Thoracic aorta (tissue), 2 donors: ENCODE measurements at regions not wholly inside any gene's neighbourhood (a gene's known extent, or its start where the extent isn't known, plus 50 kb on each side); places are given as distances from the start of the nearest gene placed in this dataset.
A peak's percentile ranks its signal among the peaks of the same experiment; 100 is the strongest.

ENCODE experiments used
- ATAC-seq: fragments of 150-250 bp; one replicate; pipeline ENCODE4 v1.8.0; 2017; ENCODE audit warnings: low read depth; ENCODE audit not compliant: insufficient number of reproducible peaks, low FRiP score
- DNase-seq: peaks from one replicate; pipeline ENCODE4 v3.0.0-alpha.2; 2020; ENCODE audit warnings: low spot score
- H3K27ac ChIP-seq, 2 donors: fragments of 200-600 bp; sonication (generic); 1 replicate in 1 of 2; 2 replicates in 1 of 2; pipeline ENCODE4 v1.5.1; 2016; ENCODE audit warnings: mild to moderate bottlenecking in 2 of 2, moderate library complexity in 2 of 2
- H3K27me3 ChIP-seq: fragments of 200-600 bp; sonication (generic); replicated peaks from 2 replicates; pipeline ENCODE4 v1.6.0; 2016; ENCODE audit warnings: mild to moderate bottlenecking; ENCODE audit not compliant: insufficient read depth
- H3K36me3 ChIP-seq: fragments of 200-600 bp; sonication (generic); one replicate; pipeline ENCODE4 v1.5.1; 2016
- H3K4me1 ChIP-seq, 2 donors: fragments of 200-600 bp; sonication (generic); 1 replicate in 1 of 2; 2 replicates in 1 of 2; pipeline versions ENCODE4 v1.5.1 to v1.6.0; 2016; ENCODE audit warnings: low read depth in 2 of 2, mild to moderate bottlenecking in 1 of 2; ENCODE audit not compliant: control insufficient read depth in 1 of 2
- H3K4me3 ChIP-seq: fragments of 200-600 bp; sonication (generic); 2 replicates; pipeline ENCODE4 v1.5.1; 2016; ENCODE audit warnings: mild to moderate bottlenecking
- H3K9me3 ChIP-seq: fragments of 200-600 bp; sonication (generic); 2 replicates; pipeline ENCODE4 v1.5.1; 2016
- CTCF ChIP-seq: fragments of 200-600 bp; sonication (generic); IDR thresholded peaks from one replicate; pipeline ENCODE4 v1.5.1; 2019; ENCODE audit warnings: antibody characterized with exemption

- peak; percentile 37 for DNase-seq
- peak; percentile 97 for ATAC-seq
- H3K36me3 ChIP-seq, result no peaks in the 10 kb centered on the region
- peak overlapping the region; percentile 74 to 84 for H3K27ac ChIP-seq
- H3K9me3 ChIP-seq, result no peaks in the 10 kb centered on the region
- no peak for TF ChIP-seq CTCF
- peaks cover 14 to 22% of the 10 kb centered on the region in 2 donors for H3K4me1 ChIP-seq
- H3K4me3 ChIP-seq, result no peak overlapping the region
- H3K27me3 ChIP-seq, result no peaks in the 10 kb centered on the region
Measured at GRCh38 chr5:148949841-148950470, 112.9 kb downstream of the SH3TC2 start.

- Histone ChIP-seq H3K4me1 (peaks cover 14 to 22% of the 10 kb centered on the region in 2 donors), H3K27me3 (no peaks in the 10 kb centered on the region), H3K27ac (peak overlapping the region; percentile 74 to 84), H3K36me3 (no peaks in the 10 kb centered on the region), H3K9me3 (no peaks in the 10 kb centered on the region), H3K4me3 (no peak overlapping the region)
- ATAC-seq (no peak), DNase-seq (no peak)
- no peak for TF ChIP-seq CTCF
Measured at GRCh38 chr5:148950471-148950863, 112.4 kb downstream of the SH3TC2 start.

- no peak for TF ChIP-seq CTCF
- DNase-seq (no peak), ATAC-seq (no peak)
- Histone ChIP-seq H3K4me1 (peaks cover 14 to 22% of the 10 kb centered on the region in 2 donors), H3K27me3 (no peaks in the 10 kb centered on the region), H3K27ac (peak overlapping the region; percentile 46 to 84), H3K36me3 (no peaks in the 10 kb centered on the region), H3K4me3 (no peak overlapping the region), H3K9me3 (no peaks in the 10 kb centered on the region)
Measured at GRCh38 chr5:148950892-148951291, 112.0 kb downstream of the SH3TC2 start.

- peaks cover 14 to 22% of the 10 kb centered on the region in 2 donors for H3K4me1 ChIP-seq
- ATAC-seq, result no peak
- H3K9me3 ChIP-seq, result no peaks in the 10 kb centered on the region
- H3K27me3 ChIP-seq, result no peaks in the 10 kb centered on the region
- TF ChIP-seq CTCF, result no peak
- no peak overlapping the region for H3K4me3 ChIP-seq
- DNase-seq, result no peak
- H3K27ac ChIP-seq, result no peak overlapping the region
- H3K36me3 ChIP-seq, result no peaks in the 10 kb centered on the region
Measured at GRCh38 chr5:148951612-148952011, 111.2 kb downstream of the SH3TC2 start.

GRCh38 chr5:148952097-148952867 lies 110.6 kb downstream of the SH3TC2 start:
- Histone ChIP-seq H3K27ac (no peak overlapping the region), H3K36me3 (no peaks in the 10 kb centered on the region), H3K4me3 (no peak overlapping the region), H3K27me3 (no peaks in the 10 kb centered on the region), H3K9me3 (no peaks in the 10 kb centered on the region), H3K4me1 (peaks cover 14 to 22% of the 10 kb centered on the region in 2 donors)
- TF ChIP-seq CTCF, result no peak
- DNase-seq, result no peak
- no peak for ATAC-seq
